ENCODE measurements at regions not wholly inside any gene's neighbourhood (a gene's known extent, or its start where the extent isn't known, plus 50 kb on each side); places are given as distances from the start of the nearest gene placed in this dataset.

DNA sequence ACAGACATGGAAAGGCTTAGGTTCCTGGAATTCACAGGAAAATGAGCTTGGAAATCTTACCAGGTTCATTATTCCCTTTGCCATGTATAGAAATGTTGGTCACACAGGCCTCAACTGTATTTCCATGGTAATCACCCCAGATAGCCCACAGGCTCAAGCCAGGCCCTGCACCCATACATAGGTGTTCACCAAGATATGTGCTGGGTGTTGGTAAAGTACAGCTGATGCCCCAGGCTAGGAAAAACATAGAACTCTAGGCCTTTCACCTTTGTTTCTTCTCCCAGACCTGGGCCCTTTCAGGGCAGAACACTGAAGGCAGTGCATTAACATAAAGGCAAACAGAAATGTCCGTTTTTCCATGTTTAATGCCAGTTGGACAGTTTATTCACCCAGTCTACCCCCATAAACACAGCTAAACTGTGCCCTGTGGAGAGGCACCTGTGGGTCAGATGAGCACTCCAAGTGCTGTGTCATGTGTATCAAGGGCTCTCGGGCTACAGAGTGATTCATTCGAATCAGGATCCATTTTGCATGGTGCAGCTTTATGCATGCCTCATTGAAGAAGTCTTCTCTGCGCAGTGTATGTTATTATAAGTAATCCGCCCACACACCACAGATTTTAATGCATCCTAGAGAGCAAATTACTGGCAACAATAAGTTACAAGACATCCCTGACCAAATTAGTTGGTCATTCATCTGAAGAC lies 93.4 kb upstream of the SLC30A5 start:
- TF ChIP-seq, protein P1, sequence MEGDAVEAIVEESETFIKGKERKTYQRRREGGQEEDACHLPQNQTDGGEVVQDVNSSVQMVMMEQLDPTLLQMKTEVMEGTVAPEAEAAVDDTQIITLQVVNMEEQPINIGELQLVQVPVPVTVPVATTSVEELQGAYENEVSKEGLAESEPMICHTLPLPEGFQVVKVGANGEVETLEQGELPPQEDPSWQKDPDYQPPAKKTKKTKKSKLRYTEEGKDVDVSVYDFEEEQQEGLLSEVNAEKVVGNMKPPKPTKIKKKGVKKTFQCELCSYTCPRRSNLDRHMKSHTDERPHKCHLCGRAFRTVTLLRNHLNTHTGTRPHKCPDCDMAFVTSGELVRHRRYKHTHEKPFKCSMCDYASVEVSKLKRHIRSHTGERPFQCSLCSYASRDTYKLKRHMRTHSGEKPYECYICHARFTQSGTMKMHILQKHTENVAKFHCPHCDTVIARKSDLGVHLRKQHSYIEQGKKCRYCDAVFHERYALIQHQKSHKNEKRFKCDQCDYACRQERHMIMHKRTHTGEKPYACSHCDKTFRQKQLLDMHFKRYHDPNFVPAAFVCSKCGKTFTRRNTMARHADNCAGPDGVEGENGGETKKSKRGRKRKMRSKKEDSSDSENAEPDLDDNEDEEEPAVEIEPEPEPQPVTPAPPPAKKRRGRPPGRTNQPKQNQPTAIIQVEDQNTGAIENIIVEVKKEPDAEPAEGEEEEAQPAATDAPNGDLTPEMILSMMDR (IDR thresholded peaks at IDR 0.05): no peak
- TF ChIP-seq EP300 (IDR thresholded peaks at IDR 0.05) (no peak), POLR2A (IDR thresholded peaks at IDR 0.05) (no peak)

Data from upper lobe of left lung (tissue), 4 donors.